Tibial nerve (tissue), 4 donors: ENCODE measurements at regions not wholly inside any gene's neighbourhood (a gene's known extent, or its start where the extent isn't known, plus 50 kb on each side); places are given as distances from the start of the nearest gene placed in this dataset.

Experiments used
- DNase-seq, 2 donors: peaks; one replicate each; pipeline ENCODE4 v3.0.0-alpha.2; 2019; ENCODE audit warnings: low spot score in 2 of 2
- H3K27ac ChIP-seq, 4 donors: fragments of 200-600 bp; sonication (generic) in 3 of 4; one replicate each; pipeline ENCODE4 v1.5.1; 2017 to 2019; ENCODE audit warnings: mild to moderate bottlenecking in 1 of 4
- H3K27me3 ChIP-seq, 2 donors: fragments of 200-600 bp; sonication (generic) in 1 of 2; one replicate each; pipeline versions ENCODE4 v1.5.1 to v1.6.0; 2017 to 2019
- H3K36me3 ChIP-seq, 3 donors: fragments of 200-600 bp; sonication (generic); one replicate each; pipeline ENCODE4 v1.5.1; 2018 to 2019
- H3K4me1 ChIP-seq, 4 donors: fragments of 200-600 bp; sonication (generic) in 3 of 4; one replicate each; pipeline ENCODE4 v1.5.1; 2017 to 2019
- H3K4me3 ChIP-seq, 4 donors: fragments of 200-600 bp; sonication (generic) in 3 of 4; one replicate each; pipeline ENCODE4 v1.5.1; 2017 to 2019; ENCODE audit warnings: mild to moderate bottlenecking in 1 of 4, moderate library complexity in 1 of 4
- H3K9me3 ChIP-seq, 4 donors: fragments of 200-600 bp; sonication (generic) in 3 of 4; one replicate each; pipeline ENCODE4 v1.5.1; 2017 to 2019
- CTCF ChIP-seq, 5 experiments: fragments of 200-600 bp in 3 of 5; fragments of 450-650 bp in 2 of 5; sonication (generic) in 3 of 5; IDR thresholded peaks; one replicate each; pipeline ENCODE4 v1.5.1; 2016 to 2019; ENCODE audit warnings: antibody characterized with exemption in 5 of 5, mild to moderate bottlenecking in 3 of 5, moderate library complexity in 2 of 5
- EP300 ChIP-seq, 2 donors: sonication (generic); formaldehyde crosslinking; IDR thresholded peaks; one replicate each; pipeline ENCODE4 v1.6.1; 2017; ENCODE audit warnings: antibody characterized with exemption in 2 of 2, mild to moderate bottlenecking in 1 of 2
- POLR2A ChIP-seq, 2 donors: fragments of 450-650 bp; IDR thresholded peaks; one replicate each; pipeline ENCODE4 v1.6.1; 2017; ENCODE audit warnings: antibody characterized with exemption in 2 of 2, mild to moderate bottlenecking in 2 of 2, moderate library complexity in 2 of 2
- WGBS, 2 donors: methylation state at CpG; one replicate each; pipeline ENCODE4 v1.1.5; 2018; 5-methylcytosine and 5-hydroxymethylcytosine counted together

DNA sequence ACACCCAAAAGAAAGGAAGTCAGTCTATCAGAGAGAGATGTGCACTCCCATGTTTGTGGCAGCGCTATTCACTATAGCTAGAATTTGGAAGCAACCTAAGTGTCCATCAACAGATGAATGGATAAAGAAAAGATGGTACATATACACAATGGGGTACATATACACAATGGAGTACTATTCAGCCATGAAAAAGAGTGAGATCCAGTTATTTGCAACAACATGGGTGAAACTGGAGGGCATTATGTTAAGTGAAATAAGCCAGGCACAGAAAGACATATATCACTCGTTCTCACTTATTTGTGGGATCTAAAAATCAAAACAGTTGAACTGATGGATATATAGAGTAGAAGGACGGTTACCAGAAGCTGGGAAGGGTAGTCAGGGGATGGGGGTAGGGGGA lies 99.9 kb upstream of the ZNF516 start:
- TF ChIP-seq EP300 (IDR thresholded peaks at IDR 0.05): no peak
- TF ChIP-seq CTCF (IDR thresholded peaks at IDR 0.05): no peak
- no peak for TF ChIP-seq POLR2A (IDR thresholded peaks at IDR 0.05)
- peaks cover 0 to under 1% (median 0%) of the 10 kb centered on the region in 4 donors for H3K4me1 ChIP-seq
- 87 to 94% methylated on average over 3 of the region's 3 CpGs for WGBS, 2 donors
- H3K4me3 ChIP-seq: no peak overlapping the region
- H3K9me3 ChIP-seq: no peaks in the 10 kb centered on the region
- H3K27me3 ChIP-seq: no peaks in the 10 kb centered on the region
- DNase-seq: no peak
- H3K36me3 ChIP-seq: no peaks in the 10 kb centered on the region
- no peak overlapping the region for H3K27ac ChIP-seq

DNA sequence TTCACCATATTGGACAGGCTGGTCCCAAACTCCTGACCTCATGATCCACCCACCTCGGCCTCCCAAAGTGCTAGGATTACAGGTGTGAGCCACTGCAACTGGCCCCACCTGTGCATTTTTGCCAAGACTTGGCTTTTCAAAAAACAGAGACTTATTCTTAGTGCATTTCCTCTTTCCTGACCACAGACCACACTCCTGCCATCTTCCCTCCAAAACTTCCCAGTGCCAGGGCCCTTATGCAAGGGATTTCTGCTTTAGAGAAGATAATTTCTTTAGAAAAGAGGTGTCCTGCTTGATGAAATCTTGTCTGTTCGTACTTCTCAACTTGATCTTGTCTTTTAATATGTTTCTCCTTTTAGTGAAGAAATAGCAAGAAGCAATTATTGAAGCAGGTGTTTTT lies 98.8 kb upstream of the ZNF516 start:
- peaks cover 0 to 12% (median 0%) of the 10 kb centered on the region in 4 donors for H3K4me1 ChIP-seq
- no peak overlapping the region for H3K27ac ChIP-seq
- no peaks in the 10 kb centered on the region for H3K9me3 ChIP-seq
- no peaks in the 10 kb centered on the region for H3K36me3 ChIP-seq
- DNase-seq: no peak
- H3K4me3 ChIP-seq: no peak overlapping the region
- no peaks in the 10 kb centered on the region for H3K27me3 ChIP-seq
- 87 to 90% methylated on average over 2 of the region's 2 CpGs for WGBS, 2 donors
- no peak for TF ChIP-seq EP300 (IDR thresholded peaks at IDR 0.05)
- no peak for TF ChIP-seq POLR2A (IDR thresholded peaks at IDR 0.05)
- TF ChIP-seq CTCF (IDR thresholded peaks at IDR 0.05): no peak

GRCh38 chr18:76592981-76593381 lies 97.9 kb upstream of the ZNF516 start:
- H3K27ac ChIP-seq: no peak overlapping the region
- 56 to 60% methylated on average over 10 of the region's 10 CpGs for WGBS, 2 donors
- H3K4me3 ChIP-seq: no peak overlapping the region
- no peak for DNase-seq
- TF ChIP-seq CTCF (IDR thresholded peaks at IDR 0.05): no peak
- TF ChIP-seq POLR2A (IDR thresholded peaks at IDR 0.05): no peak
- TF ChIP-seq EP300 (IDR thresholded peaks at IDR 0.05): no peak
- no peaks in the 10 kb centered on the region for H3K9me3 ChIP-seq
- H3K36me3 ChIP-seq: no peaks in the 10 kb centered on the region
- H3K27me3 ChIP-seq: no peaks in the 10 kb centered on the region
- peaks cover 0 to 19% (median 3%) of the 10 kb centered on the region in 4 donors for H3K4me1 ChIP-seq

DNA sequence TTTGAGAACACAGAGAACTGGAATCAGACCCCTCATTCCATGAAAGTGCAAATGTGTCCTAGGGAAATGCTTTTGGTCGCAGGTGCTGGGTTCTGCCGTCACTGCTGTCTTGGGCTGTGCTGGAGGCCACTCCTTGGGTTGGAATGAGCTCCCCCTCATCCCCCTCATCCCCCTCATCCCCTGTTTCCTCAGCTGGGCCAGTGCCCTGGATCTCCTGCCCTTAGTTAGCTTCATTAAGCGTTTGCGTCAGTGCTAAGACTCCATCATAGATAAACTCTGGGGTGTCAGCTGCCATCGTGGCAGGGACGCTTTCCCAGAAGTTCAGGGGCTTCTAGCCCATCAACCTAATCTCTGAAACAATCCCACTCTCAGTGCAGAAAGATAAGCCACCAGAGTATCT lies 97.1 kb upstream of the ZNF516 start:
- Histone ChIP-seq H3K27ac (no peak overlapping the region), H3K4me1 (peaks cover 0 to 19% (median 3%) of the 10 kb centered on the region in 4 donors), H3K4me3 (no peak overlapping the region), H3K27me3 (no peaks in the 10 kb centered on the region), H3K9me3 (no peaks in the 10 kb centered on the region), H3K36me3 (no peaks in the 10 kb centered on the region)
- WGBS, 2 donors: 89% methylated on average over 6 of the region's 6 CpGs
- TF ChIP-seq CTCF (IDR thresholded peaks at IDR 0.05) (no peak), EP300 (IDR thresholded peaks at IDR 0.05) (no peak), POLR2A (IDR thresholded peaks at IDR 0.05) (no peak)
- DNase-seq: no peak

- Histone ChIP-seq H3K27me3 (no peaks in the 10 kb centered on the region), H3K4me3 (no peak overlapping the region), H3K9me3 (no peaks in the 10 kb centered on the region), H3K27ac (no peak overlapping the region), H3K4me1 (peaks cover 0 to 19% (median 3%) of the 10 kb centered on the region in 4 donors), H3K36me3 (no peaks in the 10 kb centered on the region)
- no peak for DNase-seq
- TF ChIP-seq CTCF (IDR thresholded peaks at IDR 0.05): no peak
- TF ChIP-seq EP300 (IDR thresholded peaks at IDR 0.05): no peak
- TF ChIP-seq POLR2A (IDR thresholded peaks at IDR 0.05): no peak
- 52 to 76% methylated on average over 14 of the region's 14 CpGs for WGBS, 2 donors
Measured at GRCh38 chr18:76589866-76590265, 94.8 kb upstream of the ZNF516 start.
